ENCODE measurements at regions not wholly inside any gene's neighbourhood (a gene's known extent, or its start where the extent isn't known, plus 50 kb on each side); places are given as distances from the start of the nearest gene placed in this dataset.

GRCh38 chr9:38200431-38200830 is 131.4 kb upstream of the SHB start:
- no peaks in the 10 kb centered on the region for H3F3A ChIP-seq (ENCODE audit: low read depth)
- H3K36me3 ChIP-seq (ENCODE audit: insufficient read depth, low read length), result no peaks in the 10 kb centered on the region
- peaks cover 11% of the 10 kb centered on the region for H3K4me1 ChIP-seq (ENCODE audit: insufficient read depth, low read length, poor library complexity, severe bottlenecking)
- no peak overlapping the region for H3K9ac ChIP-seq (ENCODE audit: low read depth, low read length, poor library complexity, severe bottlenecking)
- TF ChIP-seq EZH2phosphoT487 (IDR thresholded peaks at IDR 0.05; ENCODE audit: borderline replicate concordance) (no peak), CTCF (conservative IDR thresholded peaks at IDR 0.05; ENCODE audit: low read length) (no peak)
- no peak overlapping the region for H3K4me3 ChIP-seq (ENCODE audit: low read length, poor library complexity, severe bottlenecking)
- H3K9me3 ChIP-seq (ENCODE audit: insufficient read depth, low read depth, low read length), result no peaks in the 10 kb centered on the region
- H4K20me1 ChIP-seq (ENCODE audit: insufficient read depth, low read length, poor library complexity, severe bottlenecking), result no peaks in the 10 kb centered on the region
- no peak overlapping the region for H3K4me2 ChIP-seq (ENCODE audit: low read depth, low read length, poor library complexity, severe bottlenecking)
- H3K79me2 ChIP-seq (ENCODE audit: insufficient read depth, low read length), result no peaks in the 10 kb centered on the region
- H2AFZ ChIP-seq (ENCODE audit: low read length), result no peak overlapping the region
- H3K27me3 ChIP-seq (ENCODE audit: insufficient read depth, low read length, poor library complexity, severe bottlenecking), result no peaks in the 10 kb centered on the region
- no peaks in the 10 kb centered on the region for H3K9me2 ChIP-seq (replicated peaks; ENCODE audit: low read depth, low read length)

GRCh38 chr9:38198140-38198539 is 129.1 kb upstream of the SHB start:
- H3K79me2 ChIP-seq (ENCODE audit: insufficient read depth, low read length), result no peaks in the 10 kb centered on the region
- H3K4me1 ChIP-seq (ENCODE audit: insufficient read depth, low read length, poor library complexity, severe bottlenecking), result no peaks in the 10 kb centered on the region
- H4K20me1 ChIP-seq (ENCODE audit: insufficient read depth, low read length, poor library complexity, severe bottlenecking), result no peaks in the 10 kb centered on the region
- no peaks in the 10 kb centered on the region for H3K9me3 ChIP-seq (ENCODE audit: insufficient read depth, low read depth, low read length)
- H3F3A ChIP-seq (ENCODE audit: low read depth), result no peaks in the 10 kb centered on the region
- no peak overlapping the region for H3K4me2 ChIP-seq (ENCODE audit: low read depth, low read length, poor library complexity, severe bottlenecking)
- no peaks in the 10 kb centered on the region for H3K27me3 ChIP-seq (ENCODE audit: insufficient read depth, low read length, poor library complexity, severe bottlenecking)
- no peak overlapping the region for H3K9ac ChIP-seq (ENCODE audit: low read depth, low read length, poor library complexity, severe bottlenecking)
- no peaks in the 10 kb centered on the region for H3K9me2 ChIP-seq (replicated peaks; ENCODE audit: low read depth, low read length)
- TF ChIP-seq CTCF (conservative IDR thresholded peaks at IDR 0.05; ENCODE audit: low read length), result no peak
- no peak for TF ChIP-seq EZH2phosphoT487 (IDR thresholded peaks at IDR 0.05; ENCODE audit: borderline replicate concordance)
- H3K4me3 ChIP-seq (ENCODE audit: low read length, poor library complexity, severe bottlenecking), result no peak overlapping the region
- H2AFZ ChIP-seq (ENCODE audit: low read length), result no peak overlapping the region
- no peaks in the 10 kb centered on the region for H3K36me3 ChIP-seq (ENCODE audit: insufficient read depth, low read length)

GRCh38 chr9:38196714-38197113 is 127.7 kb upstream of the SHB start:
- Histone ChIP-seq H3K79me2 (ENCODE audit: insufficient read depth, low read length) (no peaks in the 10 kb centered on the region), H3K36me3 (ENCODE audit: insufficient read depth, low read length) (no peaks in the 10 kb centered on the region), H3K9me3 (ENCODE audit: insufficient read depth, low read depth, low read length) (no peaks in the 10 kb centered on the region), H3K9me2 (replicated peaks; ENCODE audit: low read depth, low read length) (no peaks in the 10 kb centered on the region), H3K4me2 (ENCODE audit: low read depth, low read length, poor library complexity, severe bottlenecking) (no peak overlapping the region), H3K4me3 (ENCODE audit: low read length, poor library complexity, severe bottlenecking) (no peak overlapping the region), H3K4me1 (ENCODE audit: insufficient read depth, low read length, poor library complexity, severe bottlenecking) (no peaks in the 10 kb centered on the region), H3K27me3 (ENCODE audit: insufficient read depth, low read length, poor library complexity, severe bottlenecking) (no peaks in the 10 kb centered on the region), H2AFZ (ENCODE audit: low read length) (no peak overlapping the region), H4K20me1 (ENCODE audit: insufficient read depth, low read length, poor library complexity, severe bottlenecking) (no peaks in the 10 kb centered on the region), H3F3A (ENCODE audit: low read depth) (no peaks in the 10 kb centered on the region), H3K9ac (ENCODE audit: low read depth, low read length, poor library complexity, severe bottlenecking) (no peak overlapping the region)
- TF ChIP-seq CTCF (conservative IDR thresholded peaks at IDR 0.05; ENCODE audit: low read length) (no peak), EZH2phosphoT487 (IDR thresholded peaks at IDR 0.05; ENCODE audit: borderline replicate concordance) (no peak)

Data from Loucy (cell line).